Trophoblast cell (in vitro differentiated cells and primary cell): ENCODE measurements at regions not wholly inside any gene's neighbourhood (a gene's known extent, or its start where the extent isn't known, plus 50 kb on each side); places are given as distances from the start of the nearest gene placed in this dataset.

Experiments used
- DNase-seq, 2 donors: peaks; one replicate each; pipeline ENCODE4 v3.0.0-alpha.2; 2016
- H2AFZ ChIP-seq: 2 replicates; pipeline ENCODE4 v1.6.1; 2013; ENCODE audit warnings: low read length, moderate library complexity, mild to moderate bottlenecking; ENCODE audit not compliant: insufficient read depth, poor library complexity
- H2AK5ac ChIP-seq: 2 replicates; pipeline ENCODE4 v1.6.1; 2013; ENCODE audit warnings: mild to moderate bottlenecking, low read length
- H2BK120ac ChIP-seq: 2 replicates; pipeline ENCODE4 v1.6.1; 2013; ENCODE audit warnings: low read length, mild to moderate bottlenecking, moderate library complexity; ENCODE audit not compliant: insufficient read depth, poor library complexity
- H2BK12ac ChIP-seq: 2 replicates; pipeline ENCODE4 v1.6.1; 2013; ENCODE audit warnings: mild to moderate bottlenecking, low read length, moderate library complexity
- H2BK5ac ChIP-seq: 2 replicates; pipeline ENCODE4 v1.6.1; 2013; ENCODE audit warnings: low read length, low read depth, moderate library complexity, mild to moderate bottlenecking; ENCODE audit not compliant: poor library complexity
- H3K14ac ChIP-seq: 2 replicates; pipeline ENCODE4 v1.6.1; 2013; ENCODE audit warnings: mild to moderate bottlenecking, low read length
- H3K18ac ChIP-seq: 2 replicates; pipeline ENCODE4 v1.6.1; 2013; ENCODE audit warnings: mild to moderate bottlenecking, low read length
- H3K23ac ChIP-seq: 2 replicates; pipeline ENCODE4 v1.6.1; 2013; ENCODE audit warnings: low read length
- H3K27ac ChIP-seq: 2 replicates; pipeline ENCODE4 v1.5.1; 2013; ENCODE audit warnings: low read depth, mild to moderate bottlenecking, inconsistent platforms, low read length, moderate library complexity
- H3K27me3 ChIP-seq: 2 replicates; pipeline ENCODE4 v1.6.1; 2013; ENCODE audit warnings: inconsistent platforms, mild to moderate bottlenecking, low read length, moderate library complexity; ENCODE audit not compliant: insufficient read depth
- H3K36me3 ChIP-seq, 2 experiments: 1 replicate in 1 of 2; 2 replicates in 1 of 2; pipeline ENCODE4 v1.6.1; 2013; ENCODE audit warnings: low read length in 2 of 2, mild to moderate bottlenecking in 2 of 2, moderate library complexity in 1 of 2; ENCODE audit not compliant: insufficient read depth in 2 of 2, control insufficient read depth in 1 of 2
- H3K4ac ChIP-seq: 2 replicates; pipeline ENCODE4 v1.6.1; 2013; ENCODE audit warnings: low read depth, mild to moderate bottlenecking, low read length, moderate library complexity
- H3K4me1 ChIP-seq, 2 experiments: 1 replicate in 1 of 2; 2 replicates in 1 of 2; pipeline ENCODE4 v1.6.1; 2013; ENCODE audit warnings: low read length in 2 of 2, mild to moderate bottlenecking in 2 of 2, moderate library complexity in 1 of 2; ENCODE audit not compliant: insufficient read depth in 2 of 2, control insufficient read depth in 1 of 2
- H3K4me2 ChIP-seq: 2 replicates; pipeline ENCODE4 v1.6.1; 2013; ENCODE audit warnings: inconsistent platforms, mild to moderate bottlenecking, low read length, moderate library complexity
- H3K4me3 ChIP-seq: 2 replicates; pipeline ENCODE4 v1.5.1; 2013; ENCODE audit warnings: mild to moderate bottlenecking, low read depth, low read length, inconsistent platforms
- H3K79me1 ChIP-seq: one replicate; pipeline ENCODE4 v1.6.1; 2013; ENCODE audit warnings: low read length
- H3K79me2 ChIP-seq: 2 replicates; pipeline ENCODE4 v1.6.1; 2013; ENCODE audit warnings: low read length, mild to moderate bottlenecking; ENCODE audit not compliant: control insufficient read depth, insufficient read depth, poor library complexity
- H3K9ac ChIP-seq: 2 replicates; pipeline ENCODE4 v1.6.1; 2013; ENCODE audit warnings: mild to moderate bottlenecking, low read length
- H3K9me3 ChIP-seq: 2 replicates; pipeline ENCODE4 v1.6.1; 2013; ENCODE audit warnings: low read depth, mild to moderate bottlenecking, control low read depth, inconsistent platforms, low read length; ENCODE audit not compliant: insufficient read depth
- H4K12ac ChIP-seq: 2 replicates; pipeline ENCODE4 v1.6.1; 2013; ENCODE audit warnings: low read depth, mild to moderate bottlenecking, low read length, moderate library complexity
- H4K8ac ChIP-seq: 2 replicates; pipeline ENCODE4 v1.6.1; 2013; ENCODE audit warnings: low read depth, mild to moderate bottlenecking, low read length, moderate library complexity
- H4K91ac ChIP-seq: one replicate; pipeline ENCODE4 v1.6.1; 2013; ENCODE audit warnings: low read depth, mild to moderate bottlenecking, low read length, moderate library complexity
- WGBS: extraction: QIAGEN DNeasy Blood & Tissue Kit; methylation state at CpG from one replicate; pipeline ENCODE4 v1.1.7; 2013; ENCODE audit warnings: missing lambda C conversion rate; ENCODE audit not compliant: insufficient read length, insufficient coverage; ENCODE audit errors: extremely low coverage; 5-methylcytosine and 5-hydroxymethylcytosine counted together

DNA sequence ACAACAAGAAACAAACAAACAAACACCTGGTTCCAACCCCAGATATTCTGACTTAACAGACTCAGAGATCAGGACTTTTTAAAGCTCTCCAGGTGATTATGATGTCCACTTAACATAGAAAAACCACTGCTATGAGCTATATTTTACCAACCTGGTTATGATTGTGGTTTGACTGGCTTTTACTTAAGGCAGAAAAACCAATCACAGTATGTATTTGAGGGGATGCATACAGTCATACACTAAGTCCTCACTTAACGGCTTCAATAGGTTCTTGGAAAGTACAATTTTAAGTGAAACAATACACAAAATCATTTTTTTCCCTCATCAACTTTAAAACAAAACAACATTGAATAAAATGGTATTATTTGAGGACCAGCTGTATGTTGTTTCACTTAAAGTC lies 393.6 kb downstream of the ZEB2 start:
- Histone ChIP-seq H3K4ac (no peak overlapping the region), H3K27me3 (no peaks in the 10 kb centered on the region), H2AK5ac (no peak overlapping the region), H3K4me3 (no peak overlapping the region), H3K79me2 (no peaks in the 10 kb centered on the region), H2BK12ac (no peak overlapping the region), H3K36me3 (no peaks in the 10 kb centered on the region), H4K91ac (no peak overlapping the region), H3K14ac (no peak overlapping the region), H2BK120ac (no peak overlapping the region), H3K27ac (no peak overlapping the region), H3K4me1 (no peaks in the 10 kb centered on the region), H3K79me1 (no peaks in the 10 kb centered on the region), H4K12ac (no peak overlapping the region), H3K18ac (no peak overlapping the region), H2AFZ (no peak overlapping the region), H3K9ac (no peak overlapping the region), H3K23ac (no peak overlapping the region), H4K8ac (no peak overlapping the region), H2BK5ac (no peak overlapping the region), H3K4me2 (no peak overlapping the region), H3K9me3 (no peaks in the 10 kb centered on the region)
- DNase-seq = no peak
- no CpG with 5 or more reads among the region's 1 CpG for WGBS

DNA sequence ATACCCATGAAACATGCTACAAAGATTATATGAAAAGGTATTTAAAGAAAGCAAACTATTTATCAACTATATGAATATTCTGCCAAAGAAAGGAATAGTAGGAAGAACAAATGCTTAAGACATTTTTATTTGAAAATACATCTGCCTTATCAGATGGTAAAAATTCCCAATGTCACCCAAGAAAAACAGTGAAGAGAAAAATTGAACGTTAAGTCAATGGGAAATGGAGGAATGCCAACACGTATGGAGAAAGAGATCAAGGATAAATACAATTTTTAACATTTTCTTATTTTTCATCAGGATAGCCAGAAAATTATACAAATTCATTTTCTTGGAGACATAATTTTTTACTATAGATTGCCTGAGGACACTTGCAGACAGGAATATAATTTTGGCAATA lies 394.2 kb downstream of the ZEB2 start:
- no peaks in the 10 kb centered on the region for H3K9me3 ChIP-seq
- no peak overlapping the region for H2AK5ac ChIP-seq
- H3K4ac ChIP-seq = no peak overlapping the region
- no peak overlapping the region for H4K12ac ChIP-seq
- H3K27ac ChIP-seq = no peak overlapping the region
- H3K4me3 ChIP-seq = no peak overlapping the region
- no peak overlapping the region for H3K23ac ChIP-seq
- no peaks in the 10 kb centered on the region for H3K36me3 ChIP-seq
- no peak overlapping the region for H3K4me2 ChIP-seq
- no peaks in the 10 kb centered on the region for H3K4me1 ChIP-seq
- no peak overlapping the region for H3K18ac ChIP-seq
- H3K9ac ChIP-seq = no peak overlapping the region
- H3K27me3 ChIP-seq = no peaks in the 10 kb centered on the region
- no peak overlapping the region for H4K91ac ChIP-seq
- H2BK5ac ChIP-seq = no peak overlapping the region
- H2BK120ac ChIP-seq = no peak overlapping the region
- H2BK12ac ChIP-seq = no peak overlapping the region
- H3K79me1 ChIP-seq = no peaks in the 10 kb centered on the region
- no peak overlapping the region for H4K8ac ChIP-seq
- no peak overlapping the region for H3K14ac ChIP-seq
- WGBS = no CpG with 5 or more reads among the region's 2 CpGs
- no peak for DNase-seq
- H2AFZ ChIP-seq = no peak overlapping the region
- H3K79me2 ChIP-seq = no peaks in the 10 kb centered on the region

DNA sequence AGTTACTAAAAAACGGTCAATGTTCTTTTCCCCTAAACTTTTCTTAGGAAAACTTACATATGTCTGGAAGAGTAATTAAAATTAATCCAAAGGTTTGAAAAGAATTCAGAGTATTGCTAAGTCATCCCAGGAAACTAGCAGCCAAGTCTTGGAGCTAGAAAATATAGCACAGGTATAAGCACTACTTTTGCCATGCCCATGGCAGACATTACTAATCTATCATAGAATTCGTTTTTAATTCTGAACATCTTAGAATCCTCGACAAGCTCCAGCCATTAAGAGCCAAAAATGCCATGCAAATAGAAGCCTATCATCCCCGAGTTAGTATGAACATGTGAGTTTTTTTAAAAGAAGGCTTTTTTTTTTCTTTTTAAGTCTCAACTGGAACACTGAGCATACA lies 395.0 kb downstream of the ZEB2 start:
- Histone ChIP-seq H3K18ac (no peak overlapping the region), H3K4ac (no peak overlapping the region), H3K27ac (no peak overlapping the region), H4K8ac (no peak overlapping the region), H3K4me2 (no peak overlapping the region), H3K4me1 (no peaks in the 10 kb centered on the region), H2AFZ (no peak overlapping the region), H3K14ac (no peak overlapping the region), H3K79me1 (no peaks in the 10 kb centered on the region), H4K91ac (no peak overlapping the region), H2BK12ac (no peak overlapping the region), H3K9ac (no peak overlapping the region), H3K4me3 (no peak overlapping the region), H2BK120ac (no peak overlapping the region), H3K23ac (no peak overlapping the region), H3K79me2 (no peaks in the 10 kb centered on the region), H4K12ac (no peak overlapping the region), H2BK5ac (no peak overlapping the region), H3K36me3 (no peaks in the 10 kb centered on the region), H3K27me3 (no peaks in the 10 kb centered on the region), H3K9me3 (no peaks in the 10 kb centered on the region), H2AK5ac (no peak overlapping the region)
- no CpG with 5 or more reads among the region's 4 CpGs for WGBS
- DNase-seq = no peak

DNA sequence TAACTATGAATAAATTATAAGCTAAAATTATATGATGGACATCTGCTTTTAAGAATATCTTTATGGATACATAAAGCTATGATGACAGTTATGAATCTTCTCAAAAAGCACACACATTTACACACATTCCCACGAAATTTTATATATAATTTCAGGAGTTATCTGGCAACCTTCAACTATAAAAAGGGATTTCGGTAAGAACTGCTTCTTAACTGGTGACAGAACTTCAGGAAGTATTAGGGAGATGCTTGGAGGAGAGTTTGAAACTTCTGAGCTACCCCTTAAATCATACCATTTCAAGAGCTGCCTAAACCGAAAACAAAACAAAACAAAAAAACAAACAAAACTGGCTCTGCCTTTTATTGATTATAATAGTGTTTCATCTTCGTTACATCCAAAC lies 399.4 kb downstream of the ZEB2 start:
- H3K18ac ChIP-seq = no peak overlapping the region
- H2BK120ac ChIP-seq = no peak overlapping the region
- no peak overlapping the region for H4K91ac ChIP-seq
- H3K23ac ChIP-seq = no peak overlapping the region
- H3K4ac ChIP-seq = no peak overlapping the region
- H3K9ac ChIP-seq = no peak overlapping the region
- H3K4me1 ChIP-seq = no peaks in the 10 kb centered on the region
- no peak overlapping the region for H3K4me3 ChIP-seq
- no peak overlapping the region for H4K12ac ChIP-seq
- no peak overlapping the region for H2AK5ac ChIP-seq
- H2AFZ ChIP-seq = no peak overlapping the region
- no peaks in the 10 kb centered on the region for H3K27me3 ChIP-seq
- DNase-seq = no peak
- no peak overlapping the region for H2BK12ac ChIP-seq
- H3K14ac ChIP-seq = no peak overlapping the region
- H3K9me3 ChIP-seq = no peaks in the 10 kb centered on the region
- no peak overlapping the region for H3K27ac ChIP-seq
- no peaks in the 10 kb centered on the region for H3K79me1 ChIP-seq
- no peak overlapping the region for H3K4me2 ChIP-seq
- H2BK5ac ChIP-seq = no peak overlapping the region
- no peaks in the 10 kb centered on the region for H3K79me2 ChIP-seq
- no peak overlapping the region for H4K8ac ChIP-seq
- no peaks in the 10 kb centered on the region for H3K36me3 ChIP-seq
- no CpG with 5 or more reads among the region's 4 CpGs for WGBS
